ENCODE measurements at regions not wholly inside any gene's neighbourhood (a gene's known extent, or its start where the extent isn't known, plus 50 kb on each side); places are given as distances from the start of the nearest gene placed in this dataset.
"Not testable (repeated sequence)": the region's sequence is repeated elsewhere in the genome, so short reads cannot be mapped to it uniquely, and the experiment has no call there.

GRCh38 chr6:3615391-3616380 is 135.8 kb downstream of the PXDC1 start:
- Histone ChIP-seq H3K4me3 (no peak overlapping the region), H3K36me3 (no peaks in the 10 kb centered on the region), H3K27me3 (no peaks in the 10 kb centered on the region), H3K9me3 (no peaks in the 10 kb centered on the region), H3K4me1 (peaks cover 0 to 16% (median 14%) of the 10 kb centered on the region in 4 donors), H3K27ac (replicated peaks in 1 of 4) (no peak overlapping the region)
- peak; percentile 75 for DNase-seq (ENCODE audit: extremely low spot score)
- intact Hi-C loops (cut with DNase I), result loop anchor here (10.0 kb wide), 1 partner anchor 331 kb away; no protein-coding TSS in a partner anchor
- no peak for TF ChIP-seq POLR2A (IDR thresholded peaks at IDR 0.05; ENCODE audit: low read depth)
- no peak for TF ChIP-seq EP300 (IDR thresholded peaks at IDR 0.05)
- no peak for TF ChIP-seq POLR2AphosphoS5 (IDR thresholded peaks at IDR 0.05)
- no peak for TF ChIP-seq CTCF (IDR thresholded peaks at IDR 0.05)
- WGBS, result 97% methylated on average over 11 of the region's 11 CpGs

DNA sequence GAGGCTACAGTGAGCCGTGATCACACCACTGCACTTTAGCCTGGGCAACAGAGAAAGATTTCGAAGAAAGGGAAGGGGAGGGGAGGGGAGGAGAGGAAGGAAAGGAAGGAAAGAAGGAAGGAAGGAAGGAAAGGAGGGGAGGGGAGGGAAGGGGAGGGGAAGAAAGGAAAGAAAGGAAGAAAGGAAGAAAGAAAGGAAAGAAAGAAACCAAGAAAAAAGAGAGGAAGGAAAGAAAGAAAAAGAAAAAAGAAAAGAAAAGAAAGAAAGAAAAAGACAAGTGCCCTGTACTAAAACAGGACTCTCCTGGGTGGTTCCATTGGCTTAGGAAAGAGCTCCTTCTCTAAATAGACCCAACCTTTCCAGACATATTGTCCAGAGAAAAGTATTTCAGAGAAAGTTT is 136.6 kb downstream of the PXDC1 start:
- no peak overlapping the region for H3K27ac ChIP-seq (replicated peaks in 1 of 4)
- no peaks in the 10 kb centered on the region for H3K9me3 ChIP-seq
- DNase-seq (ENCODE audit: extremely low spot score), result no peak
- H3K36me3 ChIP-seq, result no peaks in the 10 kb centered on the region
- no peak overlapping the region for H3K4me3 ChIP-seq
- no peaks in the 10 kb centered on the region for H3K27me3 ChIP-seq
- intact Hi-C loops (cut with DNase I), result loop anchor here (10.0 kb wide), 1 partner anchor 330 kb away; no protein-coding TSS in a partner anchor
- H3K4me1 ChIP-seq, result peaks cover 0 to 22% (median 18%) of the 10 kb centered on the region in 4 donors
- TF ChIP-seq CTCF (IDR thresholded peaks at IDR 0.05), result no peak
- no peak for TF ChIP-seq POLR2AphosphoS5 (IDR thresholded peaks at IDR 0.05)
- no peak for TF ChIP-seq POLR2A (IDR thresholded peaks at IDR 0.05; ENCODE audit: low read depth)
- TF ChIP-seq EP300 (IDR thresholded peaks at IDR 0.05), result no peak
- 78% methylated on average over 2 of the region's 2 CpGs for WGBS

- not testable (repeated sequence) for H3K27me3 ChIP-seq; H3K4me3 ChIP-seq; H3K36me3 ChIP-seq; DNase-seq (ENCODE audit: extremely low spot score); H3K27ac ChIP-seq (replicated peaks in 1 of 4); H3K9me3 ChIP-seq
- peaks cover 0 to 24% (median 18%) of the 10 kb centered on the region in 4 donors for H3K4me1 ChIP-seq
- intact Hi-C loops (cut with DNase I), result loop anchor here (10.0 kb wide), 1 partner anchor 329 kb away; no protein-coding TSS in a partner anchor
- WGBS, result 95% methylated on average over 1 of the region's 1 CpG
These were observed 137.9 kb downstream of the PXDC1 start for GRCh38 chr6:3613565-3613964.

DNA sequence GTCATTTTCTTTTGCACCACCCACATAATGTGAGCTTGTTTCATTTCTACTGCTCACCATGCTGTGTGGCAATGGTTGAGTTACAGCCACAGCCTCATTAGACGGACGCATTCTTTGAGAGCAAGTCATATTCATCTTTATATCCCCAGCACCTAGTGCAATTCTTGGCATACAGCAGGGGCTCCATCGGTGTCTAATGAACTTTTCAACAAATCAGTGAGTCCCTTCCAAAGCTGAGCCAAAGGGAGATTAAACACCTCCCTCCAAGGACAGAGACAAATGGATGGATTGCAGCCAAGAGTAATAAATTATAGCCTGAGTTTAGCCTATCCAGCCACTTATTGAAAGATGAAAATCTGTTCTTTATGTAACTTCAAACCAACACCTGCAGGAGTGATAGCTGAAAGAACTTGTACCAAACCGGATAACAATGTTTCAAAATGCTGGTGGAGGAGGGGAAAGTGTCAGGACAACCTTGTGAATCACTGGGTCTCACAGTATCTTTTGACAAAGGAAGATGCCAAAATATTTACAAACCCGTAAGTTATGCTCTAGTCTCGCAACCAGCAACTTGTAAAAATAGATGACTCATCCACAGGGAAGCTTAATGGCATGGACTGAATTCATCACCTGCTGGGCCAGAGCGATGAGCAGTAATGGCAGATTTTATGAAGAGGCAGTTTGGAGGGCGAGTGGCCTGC is 139.0 kb downstream of the PXDC1 start:
- H3K9me3 ChIP-seq, result no peaks in the 10 kb centered on the region
- TF ChIP-seq EP300 (IDR thresholded peaks at IDR 0.05), result no peak
- no peak for TF ChIP-seq POLR2A (IDR thresholded peaks at IDR 0.05; ENCODE audit: low read depth)
- peak in 1 of 2 donors; percentile 46 for TF ChIP-seq POLR2AphosphoS5 (IDR thresholded peaks at IDR 0.05)
- H3K4me1 ChIP-seq, result peaks cover 0 to 24% (median 18%) of the 10 kb centered on the region in 4 donors
- no peaks in the 10 kb centered on the region for H3K27me3 ChIP-seq
- peak overlapping the region; percentile 26 to 70 (median 47) for H3K27ac ChIP-seq (replicated peaks in 1 of 4)
- H3K4me3 ChIP-seq, result no peak overlapping the region
- 30% methylated on average over 8 of the region's 8 CpGs for WGBS
- DNase-seq (ENCODE audit: extremely low spot score), result peak; percentile 90
- intact Hi-C loops (cut with DNase I), result loop anchor here (10.0 kb wide), 1 partner anchor 328 kb away; no protein-coding TSS in a partner anchor
- H3K36me3 ChIP-seq, result no peaks in the 10 kb centered on the region

DNA sequence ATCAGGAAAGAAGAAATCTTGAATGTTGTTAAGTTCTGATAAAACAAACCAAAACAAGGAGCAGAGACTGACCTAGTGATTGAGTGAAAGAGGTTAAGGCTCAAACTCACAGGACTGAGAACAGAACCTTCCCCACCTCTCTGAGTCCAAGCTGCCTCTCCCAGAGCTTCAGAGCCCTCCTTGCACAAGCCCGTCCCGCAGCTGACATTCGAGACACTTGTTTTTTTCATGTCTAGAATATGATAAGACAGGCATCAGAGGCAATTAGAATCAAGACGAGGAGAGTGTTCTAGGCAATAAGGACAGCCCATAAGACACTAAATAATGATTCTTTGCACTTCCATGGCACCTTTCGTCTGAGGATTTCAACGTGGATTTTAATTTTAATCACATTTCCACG is 140.6 kb downstream of the PXDC1 start:
- no peak overlapping the region for H3K4me3 ChIP-seq
- H3K36me3 ChIP-seq, result no peaks in the 10 kb centered on the region
- H3K27me3 ChIP-seq, result no peaks in the 10 kb centered on the region
- intact Hi-C loops (cut with DNase I), result loop anchor here (10.0 kb wide), 1 partner anchor 326 kb away; no protein-coding TSS in a partner anchor
- no peaks in the 10 kb centered on the region for H3K9me3 ChIP-seq
- H3K27ac ChIP-seq (replicated peaks in 1 of 4), result no peak overlapping the region
- 82% methylated on average over 7 of the region's 7 CpGs for WGBS
- H3K4me1 ChIP-seq, result peaks cover 0 to 24% (median 18%) of the 10 kb centered on the region in 4 donors
- TF ChIP-seq POLR2A (IDR thresholded peaks at IDR 0.05; ENCODE audit: low read depth), result no peak
- TF ChIP-seq POLR2AphosphoS5 (IDR thresholded peaks at IDR 0.05), result no peak
- TF ChIP-seq CTCF (IDR thresholded peaks at IDR 0.05), result no peak
- TF ChIP-seq EP300 (IDR thresholded peaks at IDR 0.05), result no peak
- DNase-seq (ENCODE audit: extremely low spot score), result peak; percentile 12

All from esophagus muscularis mucosa (tissue), 4 donors.